ENCODE measurements at regions not wholly inside any gene's neighbourhood (a gene's known extent, or its start where the extent isn't known, plus 50 kb on each side); places are given as distances from the start of the nearest gene placed in this dataset.

DNA sequence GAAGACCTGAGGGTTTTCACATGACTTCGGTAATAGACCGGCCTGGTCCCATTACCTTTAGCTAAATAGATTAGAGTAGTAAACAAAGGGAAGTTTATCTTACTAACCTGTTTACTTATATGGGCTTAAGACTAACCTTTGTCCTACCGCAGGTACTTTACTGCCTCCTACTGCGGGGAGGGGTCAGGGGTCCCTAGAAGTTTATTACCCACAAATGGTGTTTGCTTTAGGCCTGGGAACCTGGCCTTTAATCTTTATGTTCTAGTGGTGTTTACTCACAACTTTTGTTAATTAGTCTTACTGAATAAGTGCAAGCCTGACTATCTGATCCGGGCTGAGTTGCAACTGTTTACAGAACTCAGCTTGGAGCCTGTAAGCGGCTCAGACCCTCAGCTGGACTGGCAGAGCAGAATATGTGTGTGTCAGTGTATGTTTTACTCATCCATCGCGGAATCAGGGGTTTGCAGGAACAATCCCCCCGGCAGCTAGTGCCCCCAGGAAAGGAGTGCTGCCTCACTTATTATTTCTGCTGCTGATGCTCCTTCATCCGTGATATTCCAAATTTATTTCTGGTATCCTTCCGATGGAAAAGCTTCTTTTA is 578.9 kb upstream of the SEMA3D start:
- TF ChIP-seq POLR2A (IDR thresholded peaks at IDR 0.05): no peak
- TF ChIP-seq, protein P1, sequence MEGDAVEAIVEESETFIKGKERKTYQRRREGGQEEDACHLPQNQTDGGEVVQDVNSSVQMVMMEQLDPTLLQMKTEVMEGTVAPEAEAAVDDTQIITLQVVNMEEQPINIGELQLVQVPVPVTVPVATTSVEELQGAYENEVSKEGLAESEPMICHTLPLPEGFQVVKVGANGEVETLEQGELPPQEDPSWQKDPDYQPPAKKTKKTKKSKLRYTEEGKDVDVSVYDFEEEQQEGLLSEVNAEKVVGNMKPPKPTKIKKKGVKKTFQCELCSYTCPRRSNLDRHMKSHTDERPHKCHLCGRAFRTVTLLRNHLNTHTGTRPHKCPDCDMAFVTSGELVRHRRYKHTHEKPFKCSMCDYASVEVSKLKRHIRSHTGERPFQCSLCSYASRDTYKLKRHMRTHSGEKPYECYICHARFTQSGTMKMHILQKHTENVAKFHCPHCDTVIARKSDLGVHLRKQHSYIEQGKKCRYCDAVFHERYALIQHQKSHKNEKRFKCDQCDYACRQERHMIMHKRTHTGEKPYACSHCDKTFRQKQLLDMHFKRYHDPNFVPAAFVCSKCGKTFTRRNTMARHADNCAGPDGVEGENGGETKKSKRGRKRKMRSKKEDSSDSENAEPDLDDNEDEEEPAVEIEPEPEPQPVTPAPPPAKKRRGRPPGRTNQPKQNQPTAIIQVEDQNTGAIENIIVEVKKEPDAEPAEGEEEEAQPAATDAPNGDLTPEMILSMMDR (IDR thresholded peaks at IDR 0.05): no peak
